ENCODE measurements at regions not wholly inside any gene's neighbourhood (a gene's known extent, or its start where the extent isn't known, plus 50 kb on each side); places are given as distances from the start of the nearest gene placed in this dataset.

DNA sequence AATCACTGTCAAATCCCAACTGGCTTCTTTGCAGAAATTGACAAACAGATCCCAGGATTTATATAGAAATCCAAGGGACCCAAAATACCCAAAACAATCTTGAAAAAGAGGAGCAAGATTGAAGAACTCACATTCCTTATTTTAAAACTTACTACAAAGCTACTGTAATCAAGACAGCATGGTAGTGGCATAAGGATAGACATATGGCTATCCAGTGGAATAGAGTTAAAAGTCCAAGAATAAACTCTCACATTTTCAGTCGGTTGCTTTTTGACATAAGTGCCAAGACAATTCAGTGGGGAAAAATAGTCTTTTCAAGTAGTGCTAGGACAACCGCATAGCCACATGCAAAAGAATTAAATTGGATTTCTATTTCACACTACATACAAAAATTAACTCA lies 81.0 kb upstream of the HOXC13 start:
- TF ChIP-seq EP300 (IDR thresholded peaks at IDR 0.05) (no peak), POLR2A (IDR thresholded peaks at IDR 0.05) (no peak)
- TF ChIP-seq, protein P1, sequence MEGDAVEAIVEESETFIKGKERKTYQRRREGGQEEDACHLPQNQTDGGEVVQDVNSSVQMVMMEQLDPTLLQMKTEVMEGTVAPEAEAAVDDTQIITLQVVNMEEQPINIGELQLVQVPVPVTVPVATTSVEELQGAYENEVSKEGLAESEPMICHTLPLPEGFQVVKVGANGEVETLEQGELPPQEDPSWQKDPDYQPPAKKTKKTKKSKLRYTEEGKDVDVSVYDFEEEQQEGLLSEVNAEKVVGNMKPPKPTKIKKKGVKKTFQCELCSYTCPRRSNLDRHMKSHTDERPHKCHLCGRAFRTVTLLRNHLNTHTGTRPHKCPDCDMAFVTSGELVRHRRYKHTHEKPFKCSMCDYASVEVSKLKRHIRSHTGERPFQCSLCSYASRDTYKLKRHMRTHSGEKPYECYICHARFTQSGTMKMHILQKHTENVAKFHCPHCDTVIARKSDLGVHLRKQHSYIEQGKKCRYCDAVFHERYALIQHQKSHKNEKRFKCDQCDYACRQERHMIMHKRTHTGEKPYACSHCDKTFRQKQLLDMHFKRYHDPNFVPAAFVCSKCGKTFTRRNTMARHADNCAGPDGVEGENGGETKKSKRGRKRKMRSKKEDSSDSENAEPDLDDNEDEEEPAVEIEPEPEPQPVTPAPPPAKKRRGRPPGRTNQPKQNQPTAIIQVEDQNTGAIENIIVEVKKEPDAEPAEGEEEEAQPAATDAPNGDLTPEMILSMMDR (IDR thresholded peaks at IDR 0.05), result no peak
